Cerebellar cortex (tissue), 1 donor: ENCODE measurements at regions not wholly inside any gene's neighbourhood (a gene's known extent, or its start where the extent isn't known, plus 50 kb on each side); places are given as distances from the start of the nearest gene placed in this dataset.
"Not testable (repeated sequence)": the region's sequence is repeated elsewhere in the genome, so short reads cannot be mapped to it uniquely, and the experiment has no call there.

Source experiments
- DNase-seq: peaks from one replicate; pipeline ENCODE4 v3.0.0-alpha.2; 2015; ENCODE audit warnings: low spot score

DNA sequence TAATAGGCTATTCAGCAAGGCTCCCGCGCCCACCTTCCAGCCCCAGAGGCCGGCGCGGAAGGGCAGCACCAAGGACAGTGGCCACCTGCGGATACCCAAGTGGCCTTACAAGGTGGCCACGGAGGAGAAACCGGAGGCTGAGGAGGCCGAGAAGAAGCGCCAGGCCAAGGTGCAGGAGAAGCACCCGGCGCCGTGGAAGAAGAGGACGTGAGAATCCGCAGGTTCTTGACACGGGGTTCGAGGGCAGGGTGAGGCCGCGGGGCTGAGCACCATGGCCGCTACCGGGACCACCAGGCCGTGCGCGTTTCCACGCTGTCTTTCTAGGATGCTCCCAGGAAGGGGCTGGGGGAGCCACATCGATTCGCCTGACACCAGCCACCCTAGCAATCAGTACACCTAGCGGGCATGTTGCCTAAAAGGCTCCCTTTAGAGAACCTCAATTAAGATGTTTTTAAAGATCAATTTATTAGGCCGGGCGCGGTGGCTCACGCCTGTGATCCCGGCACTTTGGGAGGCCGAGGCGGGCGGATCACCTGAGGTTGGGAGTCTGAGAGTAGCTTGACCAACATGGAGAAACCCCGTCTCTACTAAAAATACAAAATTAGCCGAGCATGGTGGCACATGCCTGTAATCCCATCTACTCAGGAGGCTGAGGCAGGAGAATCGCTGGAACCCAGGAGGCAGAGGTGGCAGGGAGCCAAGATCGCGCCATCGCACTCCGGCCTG, 134.3 kb upstream of the OR4C13 start:
- not testable (repeated sequence) for DNase-seq

DNA sequence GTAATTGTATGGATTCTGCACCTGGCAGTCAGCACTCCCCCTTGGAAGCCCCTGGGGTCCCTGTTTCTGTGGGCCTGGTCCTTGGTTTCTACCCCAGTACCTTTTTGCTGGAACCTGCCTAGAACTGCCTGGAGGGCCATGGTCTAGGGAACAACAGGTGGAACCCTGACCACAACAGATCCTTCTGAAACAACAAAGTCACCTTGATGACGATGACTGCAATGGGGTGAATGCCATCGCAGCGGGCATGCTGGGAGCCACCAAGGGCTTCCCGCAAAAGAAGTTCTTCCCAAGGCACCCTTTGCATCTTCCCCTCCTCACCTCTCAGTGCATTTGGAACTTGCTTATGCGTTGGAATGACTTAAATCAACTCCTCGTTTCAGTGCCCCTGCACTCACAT, 129.0 kb upstream of the OR4C13 start:
- not testable (repeated sequence) for DNase-seq

DNA sequence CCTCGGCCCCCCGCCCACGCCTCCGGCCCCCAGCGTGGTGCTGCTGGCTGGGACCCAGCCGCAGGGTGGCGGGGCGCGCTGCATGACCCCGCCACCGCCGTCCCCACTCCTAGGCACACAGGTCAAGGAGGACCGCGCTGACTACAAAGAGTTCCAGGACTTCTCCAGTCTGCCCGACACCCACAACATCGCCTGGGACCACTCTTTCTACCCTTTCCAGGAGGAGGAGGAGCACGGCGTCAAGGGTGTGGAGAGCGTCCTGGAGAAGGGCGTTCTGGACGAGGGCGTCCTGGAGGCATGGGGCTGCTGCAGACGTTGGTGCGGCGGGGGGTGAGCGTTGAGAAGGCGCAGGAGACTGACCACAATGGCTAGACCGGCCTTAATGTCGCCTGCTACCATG, 101.7 kb upstream of the OR4C13 start:
- not testable (repeated sequence) for DNase-seq

DNA sequence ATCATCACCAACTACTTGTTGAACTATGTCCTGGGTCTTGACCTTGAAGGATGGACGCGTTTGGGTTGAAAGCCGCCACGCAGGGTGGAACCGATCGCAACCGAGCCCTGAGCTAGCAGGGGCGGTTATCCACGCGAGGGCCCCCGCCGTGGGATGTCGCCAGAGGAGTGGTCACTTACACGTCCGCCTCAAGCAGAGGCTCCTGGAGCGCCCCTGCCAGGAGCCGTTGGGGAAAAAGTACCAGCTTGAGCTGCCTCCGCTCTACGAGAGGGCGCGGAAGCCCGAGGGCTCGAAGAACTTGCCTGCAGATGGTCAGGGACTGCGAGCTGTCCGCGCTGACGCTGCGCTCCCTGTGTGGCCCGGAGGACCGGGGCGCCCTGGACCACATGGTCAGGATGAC, 100.7 kb upstream of the OR4C13 start:
- no peak for DNase-seq

DNA sequence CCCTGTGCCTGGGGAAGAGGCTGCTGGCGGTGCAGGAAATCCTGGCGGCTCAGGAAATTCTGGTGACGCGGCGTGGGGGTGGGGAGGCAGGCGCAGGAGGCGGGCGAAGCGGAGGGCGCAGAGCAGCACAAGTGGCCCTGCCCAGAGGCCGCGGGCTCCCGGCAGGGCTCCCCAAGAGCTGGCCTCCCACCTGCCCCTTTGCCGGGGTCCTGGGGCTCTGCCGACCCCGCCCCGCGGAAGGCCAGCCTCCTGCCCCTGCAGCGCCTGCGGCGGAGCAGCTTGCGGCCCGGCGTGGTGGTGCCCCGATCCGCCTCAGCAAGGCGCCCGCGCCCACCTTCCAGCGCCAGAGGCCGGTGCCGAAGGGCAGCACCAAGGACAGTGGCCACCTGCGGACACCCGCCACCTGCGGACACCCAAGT, 100.2 kb upstream of the OR4C13 start:
- DNase-seq: no peak

DNA sequence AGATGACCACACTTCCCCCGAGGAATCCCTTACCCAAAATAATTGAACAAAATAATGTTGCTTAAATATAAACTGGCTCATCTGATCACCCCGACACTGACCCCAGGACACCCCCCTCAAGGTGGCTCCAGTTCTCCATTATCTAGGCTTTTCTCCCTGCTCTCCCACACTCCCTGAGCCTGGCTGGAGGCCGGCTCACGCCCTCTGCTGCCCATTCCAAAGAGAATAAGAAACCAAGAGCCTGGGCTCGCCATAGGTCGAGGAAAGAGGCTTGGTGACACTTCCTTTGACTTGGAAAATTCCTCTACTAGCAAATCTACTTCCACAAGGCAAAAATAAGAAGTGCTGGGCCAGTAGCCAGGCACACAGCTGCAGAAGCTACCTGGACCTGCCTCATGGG, 63.3 kb upstream of the OR4C13 start:
- DNase-seq: not testable (repeated sequence)

DNA sequence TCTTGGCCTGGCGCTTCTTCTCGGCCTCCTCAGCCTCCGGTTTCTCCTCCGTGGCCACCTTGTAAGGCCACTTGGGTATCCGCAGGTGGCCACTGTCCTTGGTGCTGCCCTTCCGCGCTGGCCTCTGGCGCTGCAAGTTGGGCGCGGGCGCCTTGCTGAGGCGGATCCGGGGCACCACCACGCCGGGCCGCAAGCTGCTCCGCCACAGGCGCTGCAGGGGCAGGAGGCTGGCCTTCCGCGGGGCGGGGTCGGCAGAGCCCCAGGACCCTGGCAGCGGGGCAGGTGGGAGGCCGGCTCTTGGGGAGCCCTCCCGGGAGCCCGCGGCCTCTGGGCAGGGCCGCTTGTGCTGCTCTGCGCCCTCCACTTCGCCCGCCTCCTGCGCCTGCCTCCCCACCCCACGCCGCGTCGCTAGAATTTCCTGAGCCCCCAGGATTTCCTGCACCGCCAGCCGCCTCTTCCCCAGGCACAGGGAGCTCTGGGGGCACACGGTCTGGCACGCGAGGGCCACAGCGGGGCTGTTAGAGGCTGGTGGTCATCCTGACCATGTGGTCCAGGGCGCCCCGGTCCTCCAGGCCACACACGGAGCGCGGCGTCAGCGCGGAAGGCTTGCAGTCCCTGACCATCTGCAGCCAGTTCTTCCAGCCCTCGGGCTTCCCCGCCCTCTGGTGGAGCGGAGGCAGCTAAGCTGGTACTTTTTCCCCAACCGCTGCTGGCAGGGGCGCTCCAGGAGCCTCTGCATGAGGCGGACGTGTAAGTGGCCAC, 60.1 kb upstream of the OR4C13 start:
- not testable (repeated sequence) for DNase-seq

DNA sequence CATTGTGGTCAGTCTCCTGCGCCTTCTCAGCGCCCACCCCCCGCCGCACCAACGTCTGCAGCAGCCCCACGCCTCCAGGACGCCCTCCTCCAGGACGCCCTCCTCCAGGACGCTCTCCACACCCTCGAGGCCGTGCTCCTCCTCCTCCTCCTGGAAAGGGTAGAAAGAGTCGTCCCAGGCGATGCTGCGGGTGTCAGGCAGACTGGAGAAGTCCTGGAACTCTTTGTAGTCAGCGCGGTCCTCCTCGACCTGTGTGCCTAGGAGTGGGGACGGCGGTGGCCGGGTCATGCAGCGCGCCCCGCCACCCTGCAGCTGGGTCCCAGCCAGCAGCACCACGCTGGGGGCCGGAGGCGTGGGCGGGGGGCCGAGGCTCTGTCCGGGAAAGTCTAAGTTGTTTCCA, 58.7 kb upstream of the OR4C13 start:
- not testable (repeated sequence) for DNase-seq
